HT-29 (cell line): ENCODE measurements at regions not wholly inside any gene's neighbourhood (a gene's known extent, or its start where the extent isn't known, plus 50 kb on each side); places are given as distances from the start of the nearest gene placed in this dataset.

ENCODE experiments used
- DNase-seq: peaks from one replicate; pipeline ENCODE4 v3.0.0-alpha.2; 2015; ENCODE audit warnings: low spot score

- DNase-seq: no peak
Measured at GRCh38 chr18:56026509-56026908, 438.5 kb upstream of the TCF4 start.

GRCh38 chr18:56021809-56022195 is 433.8 kb upstream of the TCF4 start:
- DNase-seq: no peak

GRCh38 chr18:56021136-56021808 is 433.3 kb upstream of the TCF4 start:
- no peak for DNase-seq

- DNase-seq: no peak
Measured at GRCh38 chr18:56019908-56020307, 431.9 kb upstream of the TCF4 start.

GRCh38 chr18:56019156-56019555 is 431.2 kb upstream of the TCF4 start:
- DNase-seq: no peak

GRCh38 chr18:56009411-56009810 is 421.4 kb upstream of the TCF4 start:
- no peak for DNase-seq

- no peak for DNase-seq
Measured at GRCh38 chr18:56003720-56004088, 415.7 kb upstream of the TCF4 start.

- no peak for DNase-seq
Measured at GRCh38 chr18:56003009-56003719, 415.2 kb upstream of the TCF4 start.

GRCh38 chr18:56001576-56001975 is 413.6 kb upstream of the TCF4 start:
- no peak for DNase-seq

GRCh38 chr18:56000041-56000440 is 412.0 kb upstream of the TCF4 start:
- no peak for DNase-seq

- no peak for DNase-seq
Measured at GRCh38 chr18:55999641-56000040, 411.6 kb upstream of the TCF4 start.

- DNase-seq: no peak
Measured at GRCh38 chr18:55998801-55999385, 410.9 kb upstream of the TCF4 start.

- no peak for DNase-seq
Measured at GRCh38 chr18:55998071-55998522, 410.1 kb upstream of the TCF4 start.

GRCh38 chr18:55997151-55997561 is 409.2 kb upstream of the TCF4 start:
- DNase-seq: no peak

- DNase-seq: no peak
Measured at GRCh38 chr18:55996717-55997116, 408.7 kb upstream of the TCF4 start.

- no peak for DNase-seq
Measured at GRCh38 chr18:55990186-55990585, 402.2 kb upstream of the TCF4 start.

- no peak for DNase-seq
Measured at GRCh38 chr18:55988537-55988936, 400.5 kb upstream of the TCF4 start.

GRCh38 chr18:55983433-55983832 is 395.4 kb upstream of the TCF4 start:
- no peak for DNase-seq

GRCh38 chr18:55982992-55983391 is 395.0 kb upstream of the TCF4 start:
- DNase-seq: no peak

- DNase-seq: no peak
Measured at GRCh38 chr18:55981712-55982475, 393.9 kb upstream of the TCF4 start.

- DNase-seq: no peak
Measured at GRCh38 chr18:55974521-55974920, 386.5 kb upstream of the TCF4 start.

- no peak for DNase-seq
Measured at GRCh38 chr18:55968550-55968949, 380.6 kb upstream of the TCF4 start.
